NCI-H82 (cell line): ENCODE measurements at regions not wholly inside any gene's neighbourhood (a gene's known extent, or its start where the extent isn't known, plus 50 kb on each side); places are given as distances from the start of the nearest gene placed in this dataset.
A peak's percentile ranks its signal among the peaks of the same experiment; 100 is the strongest.
"Not testable (repeated sequence)": the region's sequence is repeated elsewhere in the genome, so short reads cannot be mapped to it uniquely, and the experiment has no call there.

Source experiments
- DNase-seq: peaks from one replicate; lab custom pipeline; 2025; lab: John Stamatoyannopoulos, UW

DNA sequence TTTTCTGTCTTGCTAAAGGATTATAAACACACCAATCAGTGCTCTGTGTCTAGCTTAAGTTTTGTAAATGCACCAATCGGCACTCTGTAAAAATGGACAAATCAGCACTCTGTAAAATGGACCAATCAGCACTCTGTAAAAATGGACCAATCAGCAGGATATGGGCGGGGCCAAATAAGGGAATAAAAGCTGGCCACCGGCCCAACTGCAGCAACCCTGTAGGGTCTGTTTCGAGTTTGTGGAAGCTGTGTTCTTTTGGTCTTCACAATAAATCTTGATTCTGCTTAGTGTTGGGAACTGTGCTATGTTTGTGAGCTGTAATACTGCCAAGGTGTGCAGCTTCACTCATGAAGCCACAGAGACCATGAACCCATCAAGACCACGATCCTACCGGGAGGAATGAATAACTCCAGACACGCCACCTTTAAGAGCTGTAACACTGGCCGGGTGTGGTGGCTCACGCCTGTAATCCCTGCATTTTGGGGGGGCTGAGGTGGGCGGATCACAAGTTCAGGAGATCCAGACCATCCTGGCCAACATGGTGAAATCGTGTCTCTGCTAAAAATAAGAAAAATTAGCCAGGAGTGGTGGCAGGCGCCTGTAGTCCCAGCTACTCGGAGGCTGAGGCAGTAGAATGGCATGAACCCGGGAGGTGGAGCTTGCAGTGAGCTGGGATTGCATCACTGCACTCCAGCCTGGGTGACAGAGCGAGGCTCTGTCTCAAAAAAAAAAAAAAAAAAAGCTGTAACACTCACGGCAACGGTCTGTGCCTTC, 133.0 kb upstream of the GDF10 start:
- not testable (repeated sequence) for DNase-seq

DNA sequence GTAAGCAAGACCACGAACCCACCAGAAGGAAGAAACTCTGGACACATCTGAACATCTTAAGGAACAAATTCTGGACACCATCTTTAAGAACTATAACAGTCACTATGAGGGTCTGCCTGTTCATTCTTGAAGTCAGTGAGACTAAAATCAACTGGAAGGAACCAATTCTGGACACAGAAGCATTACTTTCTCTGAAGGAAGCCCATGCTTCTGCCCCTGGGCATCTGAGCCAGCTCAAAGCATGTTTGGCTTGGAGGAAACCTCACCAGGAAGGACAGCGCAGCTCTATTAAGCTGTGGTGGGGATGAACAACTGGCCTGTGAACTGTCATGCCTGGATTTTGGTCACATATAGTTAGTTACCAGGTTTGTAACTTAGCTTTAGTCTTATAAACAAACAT, 132.4 kb upstream of the GDF10 start:
- no peak for DNase-seq

DNA sequence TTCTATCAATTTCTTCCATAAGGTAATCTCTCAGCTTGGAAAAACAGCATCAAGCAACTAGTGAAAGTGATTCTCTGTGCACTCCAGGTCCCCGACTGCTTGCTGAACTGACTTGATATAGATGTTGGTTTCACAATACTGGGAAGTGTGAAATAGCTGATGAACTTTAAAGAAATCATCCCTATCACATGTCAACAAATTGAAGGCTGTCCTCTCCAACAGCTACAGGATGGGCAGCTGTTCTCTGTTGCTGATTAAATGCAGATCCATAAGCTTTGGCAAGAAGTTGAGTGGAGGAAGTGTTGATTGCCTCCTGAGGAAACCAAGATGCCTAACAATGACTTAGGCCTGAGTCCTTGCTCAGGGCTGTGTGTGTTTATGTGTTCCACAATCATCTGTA, 130.4 kb upstream of the GDF10 start:
- no peak for DNase-seq

DNA sequence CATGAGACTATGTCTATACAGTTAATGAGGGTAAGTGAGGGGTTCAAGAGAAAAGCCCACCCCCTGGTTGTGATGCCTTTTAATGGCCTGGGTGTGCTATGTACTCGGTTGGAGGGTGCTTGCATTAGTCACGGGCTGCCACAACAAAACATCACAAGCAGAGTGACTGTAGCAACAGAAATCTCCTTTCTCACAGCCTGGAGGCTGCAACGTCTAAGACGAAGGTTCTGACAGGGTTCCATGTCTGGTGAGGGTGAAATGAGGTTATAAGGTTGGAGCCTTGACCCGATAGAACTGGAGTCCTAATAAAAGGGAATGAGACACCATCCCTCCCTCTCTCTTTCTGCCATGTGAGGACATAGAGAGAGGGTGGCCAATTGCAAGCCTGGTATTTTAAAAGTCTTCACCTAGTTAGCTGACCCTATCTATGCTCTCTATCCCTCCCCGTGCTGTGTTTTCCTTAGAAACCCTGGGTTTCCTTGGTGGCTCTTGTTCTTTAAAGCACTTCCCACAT, 126.0 kb upstream of the GDF10 start:
- DNase-seq: no peak

DNA sequence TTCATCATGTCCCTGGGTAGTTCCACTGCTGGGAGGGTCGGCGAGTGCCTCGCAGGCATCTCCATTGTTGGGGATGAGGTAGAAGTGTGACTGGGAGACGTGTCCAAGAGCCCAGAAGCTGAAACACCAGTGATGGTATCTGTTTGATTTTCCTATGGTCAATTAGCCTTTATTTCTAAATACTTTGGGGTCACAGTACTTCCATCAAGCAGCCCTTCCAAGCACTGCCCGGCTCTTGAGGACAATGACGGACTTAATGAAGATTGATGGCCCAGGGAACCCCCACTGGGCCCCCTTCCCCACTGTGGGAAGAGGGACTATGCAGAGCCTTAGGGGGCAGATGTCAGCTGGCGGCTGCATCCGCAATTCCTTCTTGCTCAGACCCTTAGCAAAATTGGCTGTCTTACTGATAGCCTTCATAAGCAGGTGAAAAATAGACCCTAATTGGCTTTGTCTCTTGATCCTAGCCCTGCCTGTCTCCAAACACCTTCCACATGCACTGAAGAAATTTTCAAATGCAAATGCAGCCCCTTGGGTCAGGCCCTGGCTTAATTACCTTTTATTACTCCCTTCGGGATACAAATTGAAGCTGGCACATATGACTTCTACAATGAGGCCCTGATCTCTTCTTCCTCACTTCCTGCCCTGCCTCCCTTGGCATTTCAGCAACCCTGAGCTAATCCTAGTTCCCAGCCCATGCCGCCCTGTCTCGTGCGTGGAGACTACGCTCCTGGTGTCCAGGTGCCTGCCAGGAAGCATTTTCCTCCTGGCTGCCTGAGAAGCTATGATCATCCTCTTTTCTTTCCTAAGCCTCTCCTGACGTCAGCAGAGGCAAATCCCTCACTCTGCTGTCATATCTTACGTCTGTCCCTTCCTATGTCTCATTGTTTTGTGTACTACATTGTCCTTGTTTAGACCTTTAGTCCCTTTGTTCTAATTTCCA, 124.5 kb upstream of the GDF10 start:
- DNase-seq: peak; percentile 96

DNA sequence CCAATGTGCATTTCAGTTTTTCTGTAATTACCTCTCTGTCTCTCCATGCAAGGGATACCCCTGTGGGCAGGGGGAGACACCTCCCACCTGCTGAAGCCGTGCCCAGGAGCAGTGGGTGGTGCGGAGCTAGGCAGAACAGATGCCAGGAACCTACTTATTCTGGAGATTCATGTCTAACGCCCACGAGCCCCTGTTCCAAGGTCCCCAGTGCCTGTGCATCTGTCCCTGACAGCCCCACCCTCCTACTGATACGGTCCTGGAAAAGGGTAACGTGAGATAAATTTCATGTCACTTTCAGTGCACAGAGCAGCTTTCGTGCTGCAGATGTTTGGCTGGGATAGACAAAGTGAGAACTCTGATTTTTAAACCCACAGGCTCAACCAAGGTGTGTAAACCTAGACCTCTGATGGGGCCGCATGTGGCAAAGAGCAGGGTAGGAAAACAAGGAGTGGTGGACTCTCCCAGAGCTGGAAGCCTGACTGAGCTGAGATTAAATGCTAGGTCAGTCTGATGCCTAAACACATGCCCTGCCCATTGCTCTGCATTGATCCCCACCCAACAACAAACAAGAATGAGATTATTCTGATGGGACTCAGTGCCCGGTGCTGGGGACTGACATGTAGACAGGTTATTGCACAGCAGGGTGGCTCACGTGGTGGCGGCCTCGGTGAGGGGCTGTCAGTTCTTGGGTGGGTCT, 123.6 kb upstream of the GDF10 start:
- peak; percentile 84 for DNase-seq

DNA sequence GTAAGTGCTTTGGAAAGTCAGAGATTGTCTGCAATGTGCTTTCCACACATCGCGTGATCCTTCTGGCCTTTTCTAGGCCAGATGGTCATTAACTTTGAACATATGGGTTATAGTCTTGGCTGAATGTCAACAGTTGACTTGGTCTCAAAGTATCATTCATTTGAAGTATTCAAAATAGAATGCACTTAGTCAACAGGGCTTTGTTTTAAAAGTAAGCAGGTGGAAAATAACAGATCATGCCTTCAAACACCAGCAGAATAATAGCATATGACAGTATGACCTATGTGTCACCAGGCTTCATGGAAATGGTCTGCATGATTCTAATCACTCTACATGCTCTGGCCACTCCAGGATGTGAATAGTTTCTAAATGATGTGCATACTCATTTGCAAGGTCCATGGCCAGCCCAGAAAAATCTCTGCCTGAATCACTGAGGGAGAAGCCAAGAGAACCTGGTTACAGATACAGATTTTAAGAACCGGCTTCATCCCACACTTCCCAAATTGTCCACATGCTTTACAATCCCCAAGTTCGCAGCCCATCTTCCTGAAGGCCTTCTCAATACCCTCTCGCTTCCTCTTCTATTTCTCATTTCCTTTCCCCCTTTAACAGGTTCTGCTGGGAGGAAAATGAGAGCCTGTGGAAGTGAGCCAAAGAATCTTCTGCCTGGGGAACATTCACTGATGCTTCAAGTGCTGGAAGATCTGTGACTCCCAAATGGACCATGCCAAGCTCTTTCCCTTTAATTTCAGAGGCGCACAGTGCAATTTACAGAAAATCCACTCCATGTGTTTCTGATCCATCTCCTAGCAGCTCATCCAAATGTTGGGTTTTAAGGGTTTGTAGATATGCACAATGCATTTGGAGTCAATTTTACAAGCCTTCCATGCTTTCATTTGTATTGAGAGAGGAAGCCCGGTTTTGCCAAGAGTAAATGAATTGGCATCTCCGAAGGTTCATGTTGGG, 122.8 kb upstream of the GDF10 start:
- peak; percentile 84 for DNase-seq

DNA sequence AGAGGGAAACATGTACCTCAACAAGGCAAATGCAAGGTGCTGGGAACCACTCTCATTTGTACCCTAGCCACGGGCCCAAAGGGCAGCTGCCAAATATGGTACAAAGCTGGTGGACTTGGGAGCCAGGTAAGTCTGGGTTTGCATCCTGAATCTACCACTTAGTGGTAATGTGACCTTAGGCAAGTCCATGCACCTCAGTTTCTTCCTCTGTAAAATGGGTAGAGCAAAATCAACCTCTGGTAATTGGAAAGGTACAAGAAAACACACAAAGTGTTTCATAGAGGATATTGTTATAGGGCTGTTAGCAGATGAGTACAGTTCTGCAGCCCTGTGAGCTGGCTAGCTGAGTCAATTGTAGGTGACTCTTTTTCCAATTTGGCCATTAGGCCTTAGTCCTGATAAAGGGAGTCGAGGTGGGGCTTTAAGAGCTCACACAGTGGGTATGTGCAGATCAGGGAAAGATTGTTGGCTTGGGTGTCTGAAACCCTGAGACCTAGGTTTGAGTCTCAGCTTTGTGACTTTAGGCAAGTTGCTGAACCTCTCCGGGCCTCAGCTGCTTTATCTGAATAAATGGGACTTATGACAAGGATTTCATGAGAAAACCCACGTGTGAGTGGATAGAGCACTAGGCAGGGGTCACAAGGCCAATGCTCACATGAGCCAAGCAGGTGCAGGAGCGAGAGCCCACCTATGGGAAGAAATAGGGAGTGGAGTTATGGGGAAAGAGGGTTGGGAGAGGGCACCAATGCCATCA, 121.3 kb upstream of the GDF10 start:
- no peak for DNase-seq

DNA sequence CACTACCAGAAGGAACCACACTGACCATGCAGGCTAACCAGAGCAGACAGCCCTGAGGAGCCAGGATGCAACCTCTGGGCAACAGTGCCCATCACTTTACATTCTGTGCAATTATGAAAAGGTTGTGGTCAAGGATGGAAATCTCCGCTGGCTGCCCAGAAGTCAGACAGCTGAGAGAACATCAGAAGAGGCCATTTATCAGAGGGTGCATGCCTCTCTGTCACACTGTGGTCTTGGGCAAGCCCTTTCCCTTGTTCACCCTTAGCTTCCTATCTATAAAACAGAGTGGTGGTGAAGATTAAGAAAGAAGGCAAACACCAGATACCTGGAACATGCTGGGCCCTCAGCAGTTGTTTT, 120.7 kb upstream of the GDF10 start:
- no peak for DNase-seq

DNA sequence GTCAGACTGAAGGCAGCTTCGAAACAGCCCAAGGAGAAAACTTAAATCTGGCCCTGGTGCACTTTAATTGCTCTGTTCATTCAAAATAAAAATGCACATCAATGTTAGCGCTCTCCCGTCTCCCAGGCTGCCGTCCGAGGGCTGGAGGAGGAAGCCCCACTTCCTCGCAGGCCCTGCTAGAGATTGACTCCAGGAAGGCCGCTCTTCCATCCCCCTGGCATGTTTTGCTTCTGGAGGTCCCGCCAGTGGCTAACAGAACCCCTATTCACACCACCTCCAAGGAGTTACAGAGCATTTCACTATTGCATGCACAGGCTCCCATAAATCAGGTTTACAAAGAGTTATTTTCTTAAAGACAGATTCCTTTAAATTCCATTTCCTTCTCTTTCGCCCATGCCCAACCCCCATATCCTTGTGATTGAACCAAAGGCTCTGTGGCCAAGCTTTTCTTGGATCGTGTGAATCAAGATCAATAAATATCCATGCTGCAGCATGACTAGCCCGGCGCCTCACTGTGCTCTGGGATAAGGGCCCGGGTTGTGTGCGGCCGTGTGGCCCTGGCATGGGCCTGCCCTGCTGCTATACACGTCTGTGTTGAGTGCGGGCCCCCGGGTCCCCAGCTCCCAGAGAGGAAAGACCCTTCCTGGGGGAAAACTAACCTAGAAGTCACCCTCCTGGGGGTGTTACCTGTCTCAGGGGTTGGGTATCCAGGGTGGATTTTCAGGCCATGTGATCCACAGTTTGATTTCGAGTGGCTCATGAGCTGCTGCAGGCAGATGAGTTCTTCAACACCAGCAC, 118.7 kb upstream of the GDF10 start:
- DNase-seq: peak; percentile 22

DNA sequence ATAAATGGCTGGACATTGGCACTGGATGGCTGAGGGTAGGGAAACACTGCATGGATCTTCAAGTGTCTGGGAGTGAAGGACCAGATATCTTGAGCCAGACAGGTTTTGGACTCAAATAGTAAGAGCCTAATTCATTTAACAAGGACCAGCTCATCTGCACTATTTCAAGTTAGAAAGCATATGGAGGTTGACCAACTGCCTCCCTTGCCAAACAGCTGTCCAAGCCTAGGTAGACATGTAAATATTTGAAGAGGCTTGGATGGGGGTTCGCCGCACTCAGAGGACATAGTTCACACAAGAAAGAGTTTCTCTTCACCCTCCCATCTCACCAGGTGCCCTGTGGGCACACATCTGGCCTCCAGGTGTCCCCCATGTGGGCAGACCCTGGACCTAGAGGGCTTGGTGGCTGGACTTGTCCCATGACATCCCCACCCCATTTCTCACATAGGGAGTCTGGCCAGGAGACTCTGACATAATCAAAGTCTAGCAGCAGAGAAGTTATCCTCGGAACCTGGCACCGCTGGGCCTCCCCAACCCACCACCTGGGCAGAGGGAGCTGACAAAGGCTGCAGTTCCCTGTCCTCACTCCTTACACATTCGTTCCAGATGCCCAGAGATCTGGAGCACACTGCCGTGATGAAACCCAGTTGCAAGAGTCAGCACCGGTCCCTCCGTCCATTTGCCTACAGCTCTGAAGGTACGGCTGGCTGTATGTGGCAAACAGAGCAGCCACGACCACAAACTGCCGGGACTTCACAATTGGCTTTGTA, 116.9 kb upstream of the GDF10 start:
- no peak for DNase-seq

DNA sequence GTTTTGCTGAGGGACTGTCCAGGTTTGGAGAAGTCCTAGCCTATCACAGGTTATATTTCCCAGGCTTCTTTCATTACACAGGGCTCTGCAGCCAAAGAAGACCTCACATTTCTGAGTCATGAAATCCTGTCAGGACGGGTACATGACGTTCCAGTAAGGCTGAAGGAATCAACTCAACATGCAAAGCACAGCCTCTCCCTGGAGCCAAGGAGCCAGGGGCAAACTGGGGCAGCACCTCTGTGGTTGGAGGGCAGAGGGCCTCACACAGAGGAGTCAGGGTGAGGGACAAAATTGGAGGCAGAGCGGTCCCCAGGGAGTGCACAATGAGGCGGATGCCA, 116.3 kb upstream of the GDF10 start:
- no peak for DNase-seq

DNA sequence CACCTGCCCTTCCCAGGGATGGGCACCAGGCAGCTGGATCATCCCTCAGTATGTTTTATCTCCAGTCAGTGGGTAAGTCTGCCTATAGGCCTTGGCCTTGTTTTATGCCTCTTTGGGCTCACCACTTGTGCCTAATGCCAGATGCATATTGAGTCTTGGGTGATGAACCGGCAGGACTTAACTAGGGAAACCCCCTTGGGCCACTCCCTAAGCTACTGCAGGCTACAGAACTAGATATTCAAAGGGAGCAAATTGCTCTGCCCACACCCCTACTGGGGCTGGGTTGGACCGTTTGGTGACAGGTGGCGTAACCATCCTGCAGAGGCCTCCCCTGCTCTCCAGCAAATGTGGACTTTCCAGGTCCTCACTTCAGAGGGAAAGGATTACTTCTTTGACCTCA, 115.7 kb upstream of the GDF10 start:
- no peak for DNase-seq

DNA sequence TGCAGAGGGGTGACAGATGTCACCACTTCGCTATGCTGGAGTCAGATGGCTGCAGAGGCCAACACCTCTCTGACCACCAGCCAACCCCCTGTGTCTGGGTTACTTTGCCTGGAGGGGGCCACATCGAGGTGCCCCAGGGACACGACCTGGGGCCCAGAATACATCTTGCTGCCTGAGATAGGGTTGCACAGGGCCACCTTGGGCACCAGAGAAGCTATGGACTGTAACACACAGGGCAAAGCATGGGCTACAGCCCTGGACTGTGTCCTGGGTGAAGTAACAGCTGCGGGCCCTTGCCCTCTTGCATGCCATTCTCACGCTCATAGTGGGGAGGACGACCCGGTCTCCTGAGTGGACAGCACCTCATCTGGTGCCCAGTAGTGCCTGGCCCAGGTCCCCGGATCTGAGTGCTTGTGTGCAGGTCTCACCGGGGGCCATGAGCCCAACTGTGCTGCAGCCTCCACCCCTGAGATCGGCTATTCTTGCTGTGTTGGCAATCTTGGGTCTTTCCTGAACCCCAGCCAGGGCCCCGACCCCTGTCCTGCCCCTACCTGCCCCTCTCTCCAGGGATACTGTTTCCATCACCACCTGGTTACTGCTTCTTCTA, 115.2 kb upstream of the GDF10 start:
- no peak for DNase-seq

DNA sequence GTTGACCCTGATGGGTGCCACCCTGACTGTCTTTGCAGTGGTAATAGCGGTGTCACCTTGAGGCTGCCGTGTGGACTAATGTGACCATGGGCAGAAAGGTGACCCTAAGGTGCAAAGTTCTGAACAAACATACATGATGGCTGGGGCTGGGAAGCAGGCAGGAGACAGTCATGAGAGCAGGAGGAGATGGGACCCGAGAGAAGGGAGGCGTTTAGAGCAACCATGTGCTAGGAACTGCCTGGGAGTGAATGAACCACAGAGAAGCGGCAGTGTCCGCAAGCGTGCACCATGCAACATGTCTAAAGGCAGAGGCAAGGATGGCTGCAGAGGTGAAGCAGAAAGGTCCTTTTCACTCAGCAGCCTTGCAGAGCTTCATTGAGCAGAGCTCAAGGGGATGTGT, 113.1 kb upstream of the GDF10 start:
- no peak for DNase-seq

DNA sequence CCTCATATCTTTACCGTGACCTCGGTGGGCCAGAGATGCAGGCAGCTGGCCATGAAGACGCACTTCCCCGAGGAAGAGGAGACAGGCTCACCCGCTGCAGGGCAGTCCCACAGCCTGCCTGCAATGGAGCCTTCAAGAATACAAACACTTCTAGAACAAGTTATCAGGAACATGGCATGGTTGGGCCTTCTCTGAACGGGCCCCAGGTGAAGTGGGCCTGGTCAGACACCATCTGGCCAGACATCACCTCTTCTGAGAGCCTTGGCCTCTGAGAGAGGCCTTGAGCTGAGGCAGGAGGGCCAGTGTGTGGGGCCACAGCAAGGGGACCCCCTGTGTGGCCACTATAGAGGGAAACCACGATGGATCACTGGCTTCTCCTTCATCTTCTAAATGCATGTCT, 112.4 kb upstream of the GDF10 start:
- no peak for DNase-seq

DNA sequence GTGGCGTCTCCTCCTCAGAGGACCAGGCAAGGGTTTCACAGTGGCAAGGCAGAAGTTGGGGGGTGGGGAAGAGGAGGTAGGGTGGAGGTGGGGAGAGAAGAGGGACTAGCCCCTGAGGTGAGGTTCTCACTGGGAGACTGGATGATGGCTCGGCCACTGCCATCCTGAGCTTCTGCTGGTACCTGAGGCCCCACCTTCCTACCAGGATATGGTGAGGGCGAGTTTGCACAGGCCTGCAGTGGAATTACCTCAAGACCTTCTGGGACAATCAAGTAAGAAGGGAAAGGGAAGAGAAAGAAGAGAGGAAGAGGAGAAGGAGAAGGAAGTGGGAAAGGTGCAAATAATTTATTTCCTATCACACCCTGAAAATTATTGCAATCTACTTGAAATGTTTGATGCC, 111.8 kb upstream of the GDF10 start:
- no peak for DNase-seq

DNA sequence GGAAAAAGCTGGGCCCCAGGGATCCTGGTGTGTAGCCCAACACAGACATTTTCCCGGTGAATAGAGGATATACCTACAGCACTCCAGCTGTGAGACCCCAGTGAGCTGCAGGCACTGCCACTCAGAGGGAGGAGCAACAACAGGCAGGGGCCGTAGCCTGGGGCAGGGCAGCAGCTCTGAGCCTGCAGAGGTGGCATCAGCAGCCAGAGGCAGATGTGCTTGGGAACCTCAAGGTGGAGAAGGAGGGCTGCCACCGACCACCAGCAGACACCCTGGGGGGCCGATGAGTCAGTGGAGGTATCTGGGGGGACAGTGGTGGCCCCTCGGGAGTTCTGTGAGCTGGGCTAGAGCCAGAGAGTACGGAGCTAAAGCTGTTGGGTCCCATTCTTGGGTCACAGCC, 110.2 kb upstream of the GDF10 start:
- no peak for DNase-seq

DNA sequence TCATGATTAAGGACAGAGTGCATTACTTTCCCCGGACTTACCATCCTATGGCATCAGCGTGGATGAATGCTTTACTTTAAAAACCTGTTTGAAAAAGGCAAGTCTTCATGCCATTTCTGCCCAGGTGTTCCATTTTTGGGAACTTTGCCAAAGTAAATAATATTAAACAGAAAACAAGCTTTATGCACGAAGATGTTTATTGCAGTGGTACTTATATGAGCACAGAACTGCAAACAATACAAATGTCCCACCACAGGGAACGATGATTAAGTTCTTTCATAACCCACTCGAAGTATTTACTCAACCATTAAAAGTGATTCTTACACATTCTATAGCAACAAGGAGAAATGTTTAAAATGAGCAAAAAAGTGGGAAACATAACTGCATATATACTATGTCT, 109.7 kb upstream of the GDF10 start:
- DNase-seq: no peak
